NCI-H146 treated with DMSO at 0.1 percent for 48 hours (cell line): ENCODE measurements at regions not wholly inside any gene's neighbourhood (a gene's known extent, or its start where the extent isn't known, plus 50 kb on each side); places are given as distances from the start of the nearest gene placed in this dataset.

ENCODE experiments used
- DNase-seq: peaks from one replicate; lab custom pipeline; 2025; ENCODE audit not compliant: unreplicated experiment; lab: John Stamatoyannopoulos, UW

DNA sequence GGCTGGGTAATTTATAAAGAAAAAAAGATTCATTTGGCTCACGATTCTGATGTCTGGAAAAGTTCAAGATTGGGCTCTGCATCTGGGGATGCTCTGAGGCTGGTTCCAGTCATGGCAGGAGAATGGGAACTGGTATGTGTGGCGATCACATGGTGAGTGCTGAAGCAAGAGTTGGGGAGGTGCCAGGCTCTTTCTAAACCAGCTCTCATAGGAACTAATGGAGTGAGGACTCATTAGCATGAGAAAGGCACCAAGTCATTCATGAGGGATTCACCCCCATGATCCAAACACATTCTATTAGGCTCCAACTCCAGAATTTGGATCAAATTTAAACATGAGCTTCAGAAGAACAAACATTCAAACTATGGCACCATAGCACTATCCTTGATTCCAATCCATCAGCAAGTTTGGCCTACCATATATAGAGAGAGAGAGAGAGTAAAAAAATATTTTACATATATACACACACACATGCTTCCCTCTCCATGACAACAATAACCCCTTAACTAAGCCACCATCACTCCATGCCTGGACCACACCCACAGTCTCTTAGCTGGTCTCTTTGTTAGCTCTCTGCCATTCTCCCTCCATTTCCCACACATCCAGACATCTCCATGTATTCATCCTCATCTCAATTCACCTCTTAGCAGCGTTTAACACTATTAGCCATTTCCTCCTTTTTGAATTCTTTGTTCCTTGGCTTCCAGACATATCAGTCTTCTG, 57.9 kb downstream of the NPY start:
- DNase-seq = no peak

DNA sequence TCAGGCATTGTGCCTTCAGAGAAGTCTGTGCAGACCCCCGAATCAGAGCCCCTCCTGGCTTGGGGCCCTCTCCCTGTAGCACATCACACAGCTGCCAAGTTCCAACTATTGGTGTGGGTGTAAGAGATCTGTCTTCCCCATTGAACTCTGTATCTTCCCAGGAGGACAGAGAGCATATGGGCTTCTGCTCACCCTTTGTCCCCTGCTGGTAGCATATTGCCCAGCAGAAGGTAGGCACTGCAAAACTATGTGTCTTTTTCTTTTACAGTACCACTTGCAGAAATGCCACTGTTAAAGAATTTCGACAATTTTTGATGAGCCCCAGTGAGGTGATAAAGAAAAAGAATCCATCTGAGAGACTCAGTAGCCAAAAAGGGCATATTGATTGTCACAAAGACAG, 59.6 kb downstream of the NPY start:
- DNase-seq = no peak

DNA sequence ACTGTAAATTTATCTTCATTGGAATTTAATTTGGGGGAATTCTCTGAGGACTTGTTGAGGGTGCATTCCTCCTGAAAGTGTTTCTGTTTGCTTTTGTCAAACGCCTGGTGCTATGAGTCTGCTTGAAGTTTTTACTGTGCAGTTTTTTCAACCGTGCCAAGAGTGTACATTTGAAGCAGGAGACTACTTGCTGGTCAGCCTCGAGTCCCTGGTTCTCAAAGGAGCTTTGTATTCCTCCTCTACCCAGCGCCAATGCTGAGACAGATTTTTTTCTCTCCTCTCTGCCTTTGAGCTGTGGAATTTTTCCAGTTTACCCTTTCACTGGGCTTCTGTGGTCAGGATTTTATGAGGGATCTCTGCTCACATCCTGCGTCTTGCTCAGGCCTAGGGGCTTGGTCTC, 62.1 kb downstream of the NPY start:
- no peak for DNase-seq

DNA sequence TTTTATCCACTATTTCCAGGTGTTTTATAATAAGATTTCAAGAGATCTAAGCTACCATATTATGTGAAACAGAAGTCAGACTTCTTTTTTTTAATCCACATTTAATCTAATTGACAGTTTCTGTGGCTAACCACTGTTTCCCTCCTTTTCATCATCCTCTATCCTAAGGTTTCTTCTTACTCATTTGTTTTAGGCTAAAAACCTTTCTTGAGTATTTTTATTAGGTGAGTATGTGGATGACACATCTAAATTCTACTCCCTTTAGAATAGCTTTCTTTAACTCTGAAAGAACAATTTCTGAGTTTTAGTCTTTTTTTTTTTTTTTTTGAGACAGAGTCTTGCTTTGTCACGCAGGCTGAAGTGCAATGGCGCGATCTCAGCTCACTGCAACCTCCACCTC, 62.7 kb downstream of the NPY start:
- no peak for DNase-seq

DNA sequence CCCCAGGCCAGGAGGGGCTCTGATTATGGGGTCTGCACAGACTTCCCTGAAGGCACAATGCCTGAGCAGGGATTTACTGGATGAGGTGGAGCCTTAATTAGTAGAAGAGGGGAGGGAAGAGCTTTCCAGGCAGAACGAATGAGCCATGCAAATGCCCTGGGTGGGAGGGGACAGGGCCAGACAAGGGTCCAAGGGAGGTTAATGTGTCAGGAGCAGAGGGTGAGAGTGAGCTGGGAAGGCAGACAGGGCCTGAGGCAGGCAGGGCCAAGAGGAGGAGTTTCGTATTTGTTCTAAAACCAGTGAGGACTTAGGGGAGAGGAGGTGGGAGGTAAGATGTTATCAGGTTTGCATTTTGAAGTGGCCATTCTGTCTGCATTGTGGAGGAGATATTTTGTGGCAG, 65.3 kb downstream of the NPY start:
- DNase-seq = no peak

DNA sequence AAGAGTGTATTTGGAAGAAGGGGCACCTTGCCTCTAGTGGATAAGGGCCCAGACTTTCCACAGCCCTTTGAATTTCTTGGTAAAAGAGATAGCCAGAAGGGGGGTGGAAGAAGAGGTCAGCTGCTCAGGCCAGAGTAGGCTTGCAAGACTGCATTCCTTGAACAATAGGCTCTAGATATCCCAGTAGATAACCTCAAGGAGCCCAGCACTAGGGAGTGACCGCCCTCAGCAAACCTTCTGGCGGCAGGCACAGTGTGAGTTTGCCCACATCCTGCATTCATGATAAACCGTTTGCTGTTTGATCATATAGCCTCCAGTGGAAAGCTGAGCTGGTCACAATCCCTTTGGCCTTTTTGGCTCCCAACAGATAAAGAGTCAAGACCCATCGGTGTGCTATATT, 70.5 kb downstream of the NPY start:
- DNase-seq = no peak

DNA sequence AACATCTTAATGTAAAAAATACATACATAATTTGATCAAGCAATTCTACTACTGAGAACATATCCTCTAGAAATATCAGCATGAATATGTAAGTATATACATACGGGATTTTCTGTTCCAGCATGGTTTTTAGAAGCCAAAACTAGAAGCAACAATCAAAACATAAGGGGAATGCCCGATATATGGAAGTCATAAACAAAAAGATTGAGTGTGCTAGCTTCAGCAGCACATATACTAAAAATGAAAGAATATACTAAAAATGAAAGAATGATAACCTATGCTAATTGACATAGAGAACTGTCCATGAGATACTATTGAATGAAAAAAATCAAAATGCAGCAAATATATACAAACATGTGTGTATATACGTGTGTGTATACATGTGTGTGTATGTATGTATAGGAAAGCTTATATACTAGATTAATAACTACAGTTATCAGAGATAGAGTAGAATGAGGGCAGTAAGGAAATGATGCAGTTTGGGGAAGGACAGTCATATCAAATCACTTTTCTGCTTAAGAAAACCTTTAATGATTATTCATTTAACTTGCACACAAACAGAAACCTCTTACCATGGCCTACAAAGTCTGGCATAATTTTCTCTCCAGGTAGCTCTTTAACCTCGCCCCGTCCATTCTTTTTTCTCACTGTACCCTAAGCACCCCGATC, 72.9 kb downstream of the NPY start:
- no peak for DNase-seq

DNA sequence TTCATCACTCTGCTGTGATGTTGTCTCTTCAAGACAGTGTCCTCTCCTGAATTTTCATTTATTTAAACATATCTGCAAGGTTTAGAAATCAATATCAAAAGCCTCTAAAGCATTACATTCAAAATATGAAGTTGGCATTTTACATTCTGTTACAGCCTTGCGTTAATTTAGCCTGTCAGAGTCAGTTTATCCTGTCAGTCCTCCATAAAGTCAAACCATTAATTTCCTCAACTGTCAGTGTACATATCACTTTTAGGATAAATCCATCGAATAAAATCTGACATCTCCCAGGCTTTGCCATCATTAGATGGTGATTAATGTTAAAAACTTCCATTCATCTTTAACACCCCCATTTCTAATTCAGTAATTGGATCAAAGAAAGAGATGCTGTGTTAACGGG, 77.0 kb downstream of the NPY start:
- no peak for DNase-seq

DNA sequence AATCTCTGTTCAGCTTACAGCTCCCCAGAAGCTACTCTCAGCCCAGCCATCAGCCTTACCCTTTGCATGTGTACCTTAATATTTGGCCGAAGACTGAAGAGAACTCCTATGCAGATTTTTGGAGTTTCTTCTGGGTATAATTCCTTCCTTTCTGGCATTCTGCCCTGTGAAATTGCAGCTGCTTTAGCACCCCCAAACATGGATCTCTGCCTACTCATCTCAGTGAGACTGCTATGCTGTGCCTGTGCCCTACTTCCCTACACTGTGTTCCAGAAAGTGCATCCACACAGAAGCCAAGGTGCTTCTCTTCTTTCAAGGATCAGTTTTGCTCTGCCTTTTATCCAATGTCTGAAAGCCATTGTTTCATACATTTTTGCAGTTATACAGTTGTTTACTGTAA, 81.6 kb downstream of the NPY start:
- DNase-seq = no peak

DNA sequence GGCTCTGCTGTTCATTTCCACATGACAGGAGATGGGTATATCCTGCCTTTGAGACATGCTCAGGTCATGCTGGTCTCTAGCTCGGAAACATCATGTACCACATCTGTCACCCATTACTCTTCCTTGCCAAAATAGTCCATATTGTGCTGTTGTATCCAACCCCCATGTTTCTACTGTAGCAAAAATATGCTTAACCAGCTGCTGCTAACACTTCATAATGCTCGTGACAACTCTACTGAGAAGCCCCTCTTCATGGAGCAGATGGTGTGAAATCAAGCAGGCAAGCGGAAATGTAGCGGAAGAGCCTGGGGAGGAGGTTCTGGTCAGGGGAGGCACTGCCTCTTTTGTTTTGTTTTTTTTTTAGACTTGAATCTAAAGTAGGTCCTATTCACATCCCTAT, 82.9 kb downstream of the NPY start:
- DNase-seq = no peak

DNA sequence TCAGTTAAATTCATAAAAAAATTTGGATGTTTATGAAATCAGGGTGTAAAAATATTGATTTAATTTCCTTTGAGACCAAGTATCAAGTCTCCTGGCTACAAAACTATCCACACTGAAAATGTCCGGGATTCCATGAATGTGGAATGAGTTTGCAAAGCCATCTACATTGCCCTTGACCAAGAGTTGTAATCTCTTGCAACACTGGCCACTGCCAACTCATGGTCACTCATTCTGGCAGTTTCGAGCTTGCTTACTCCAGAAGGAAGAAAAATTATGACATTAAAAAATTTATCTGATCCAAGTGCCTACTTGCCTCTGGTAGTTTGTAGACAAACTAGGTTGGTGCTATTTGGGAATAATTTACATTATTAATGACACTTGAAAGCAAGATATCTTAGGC, 84.2 kb downstream of the NPY start:
- no peak for DNase-seq

DNA sequence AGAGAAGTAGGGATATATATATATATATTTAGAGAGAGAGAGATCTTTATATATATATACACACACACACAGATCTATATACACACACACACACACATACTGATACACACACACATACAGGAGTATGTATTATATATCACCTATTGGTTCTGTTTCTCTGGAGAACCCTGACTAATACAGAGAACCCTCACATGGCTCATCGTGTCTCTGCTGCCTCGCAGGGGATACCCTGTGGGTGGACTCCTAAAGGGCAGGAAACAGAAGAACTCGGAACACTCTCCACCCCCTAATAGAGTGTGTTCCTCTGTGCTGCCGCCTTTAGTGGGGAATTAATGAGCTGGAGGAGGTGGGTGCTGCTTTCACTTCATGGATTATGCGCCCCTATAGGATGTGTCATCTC, 86.6 kb downstream of the NPY start:
- DNase-seq = no peak

DNA sequence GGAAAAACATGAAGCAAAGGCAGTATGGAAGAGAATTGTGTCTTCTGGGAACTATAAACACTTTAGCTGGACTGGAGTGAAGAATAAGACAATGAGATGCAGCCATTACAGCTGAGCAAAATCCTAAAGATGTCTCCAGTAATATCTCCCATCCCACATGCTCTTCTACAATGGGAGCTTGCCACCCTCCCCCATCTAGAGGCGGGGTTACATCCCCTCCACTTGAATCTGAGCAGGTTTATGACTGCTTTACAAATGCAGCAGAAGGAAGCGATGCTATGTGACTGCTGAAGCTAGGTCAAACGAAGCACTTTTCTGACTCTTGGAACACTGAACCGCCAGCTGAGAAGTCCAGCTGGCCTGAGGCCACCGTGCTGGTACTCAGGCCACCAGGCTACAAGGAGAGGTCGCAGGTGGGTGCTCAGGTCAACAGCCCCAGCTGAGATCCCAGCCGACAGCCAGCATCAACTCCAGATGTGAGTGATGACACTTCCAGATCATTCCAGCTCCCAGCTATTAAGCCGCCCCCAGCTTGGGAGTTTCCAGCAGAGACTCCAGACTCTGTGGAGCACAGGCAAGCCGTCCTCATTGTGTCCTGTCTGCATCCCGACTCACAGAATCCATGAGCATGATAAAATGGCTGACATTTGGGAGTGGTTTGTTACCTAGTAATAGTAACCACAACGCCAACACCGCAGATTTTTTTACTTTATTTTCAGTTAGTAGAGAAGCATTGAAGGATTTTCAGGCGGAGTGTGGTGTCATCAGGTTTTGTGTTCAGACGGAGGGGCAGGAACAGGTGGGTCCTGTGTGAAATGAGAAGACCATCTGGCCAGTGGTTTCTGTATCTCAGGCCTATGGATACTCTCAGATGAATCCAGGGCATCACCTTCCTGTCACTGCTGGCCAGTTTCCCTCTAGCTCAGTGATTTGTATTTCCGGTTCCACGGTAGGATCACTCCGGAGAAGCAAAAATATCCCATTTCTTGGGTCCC, 89.3 kb downstream of the NPY start:
- no peak for DNase-seq

DNA sequence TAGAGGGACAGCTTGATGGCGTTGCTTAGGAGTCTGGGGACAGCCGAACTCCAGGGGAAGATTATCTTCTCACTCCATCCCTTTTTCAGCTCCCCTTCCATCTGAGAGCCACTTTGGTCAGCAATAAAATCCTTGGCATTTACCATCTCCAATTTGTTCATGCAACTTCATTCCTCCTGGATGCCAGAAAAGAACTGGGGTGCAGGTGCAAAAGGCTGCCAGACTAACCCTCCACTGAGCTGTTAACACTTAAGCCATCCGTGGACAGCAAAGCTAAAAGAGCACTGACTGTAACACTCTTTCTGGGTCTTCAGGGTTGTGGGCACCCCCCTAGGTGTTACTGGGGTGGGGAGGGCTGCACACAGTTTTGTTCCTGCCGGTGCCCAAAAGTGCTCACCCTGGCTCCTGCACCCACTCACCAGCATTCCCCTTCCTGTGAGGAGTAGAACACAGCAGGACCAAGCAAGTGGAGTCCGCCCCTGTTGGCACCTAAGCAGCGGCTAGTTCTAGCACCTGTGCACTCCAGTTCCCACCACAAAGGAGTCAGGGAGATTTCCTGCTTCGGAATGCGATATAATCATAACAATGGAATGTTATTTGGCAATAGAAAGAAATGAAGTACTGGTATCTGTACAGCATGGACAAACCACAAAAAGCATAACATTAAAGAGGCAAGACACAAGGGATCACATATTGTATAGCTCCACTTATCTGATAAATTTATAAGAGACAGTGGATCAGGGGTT, 95.1 kb downstream of the NPY start:
- DNase-seq = no peak

DNA sequence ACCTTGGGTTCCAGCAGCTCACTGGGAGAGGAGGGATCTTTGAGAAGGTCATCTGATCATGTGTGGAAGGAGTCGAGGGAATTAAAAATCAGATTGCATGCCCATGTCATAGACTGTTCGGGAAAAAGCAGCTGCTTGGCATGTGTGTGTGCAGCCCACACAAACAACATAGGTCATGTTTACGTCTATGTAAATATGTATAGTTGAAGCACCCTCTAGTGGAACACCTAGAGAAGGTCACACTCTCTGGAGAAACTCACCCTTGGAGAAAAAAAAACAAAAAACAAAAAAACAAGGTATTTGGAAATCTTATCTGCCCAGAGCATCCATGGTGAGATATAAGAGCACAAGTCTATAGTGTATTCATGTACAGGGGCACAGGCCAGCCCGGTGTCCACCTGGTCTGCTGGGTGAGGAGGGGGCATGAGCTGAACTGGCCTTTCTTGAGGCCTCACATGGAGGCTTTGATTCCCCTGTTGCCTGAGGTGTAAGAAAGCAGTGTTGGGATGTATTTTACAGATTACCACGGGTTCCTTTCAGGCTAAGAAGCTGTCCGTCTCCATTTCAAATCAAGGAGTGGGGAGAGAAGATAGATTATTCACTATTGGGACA, 98.0 kb downstream of the NPY start:
- peak; percentile 12 for DNase-seq

DNA sequence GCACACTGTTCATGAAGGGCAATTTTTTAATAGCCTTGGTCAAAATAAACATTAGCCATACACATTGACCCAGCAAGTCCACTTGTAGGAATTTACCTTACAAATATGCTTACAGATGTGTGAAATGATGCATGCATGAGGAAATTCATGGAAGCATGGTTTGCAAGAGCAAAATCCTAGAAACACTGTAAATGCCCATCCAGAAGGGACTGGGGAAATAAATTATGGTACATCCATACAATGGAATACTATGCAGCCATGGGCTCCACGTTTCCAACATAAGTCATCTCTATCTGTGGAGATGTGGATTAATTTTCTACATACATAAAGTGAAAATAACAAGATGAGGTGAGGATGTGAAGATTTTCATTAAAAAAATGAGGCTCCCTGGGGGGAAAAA, 99.1 kb downstream of the NPY start:
- no peak for DNase-seq

DNA sequence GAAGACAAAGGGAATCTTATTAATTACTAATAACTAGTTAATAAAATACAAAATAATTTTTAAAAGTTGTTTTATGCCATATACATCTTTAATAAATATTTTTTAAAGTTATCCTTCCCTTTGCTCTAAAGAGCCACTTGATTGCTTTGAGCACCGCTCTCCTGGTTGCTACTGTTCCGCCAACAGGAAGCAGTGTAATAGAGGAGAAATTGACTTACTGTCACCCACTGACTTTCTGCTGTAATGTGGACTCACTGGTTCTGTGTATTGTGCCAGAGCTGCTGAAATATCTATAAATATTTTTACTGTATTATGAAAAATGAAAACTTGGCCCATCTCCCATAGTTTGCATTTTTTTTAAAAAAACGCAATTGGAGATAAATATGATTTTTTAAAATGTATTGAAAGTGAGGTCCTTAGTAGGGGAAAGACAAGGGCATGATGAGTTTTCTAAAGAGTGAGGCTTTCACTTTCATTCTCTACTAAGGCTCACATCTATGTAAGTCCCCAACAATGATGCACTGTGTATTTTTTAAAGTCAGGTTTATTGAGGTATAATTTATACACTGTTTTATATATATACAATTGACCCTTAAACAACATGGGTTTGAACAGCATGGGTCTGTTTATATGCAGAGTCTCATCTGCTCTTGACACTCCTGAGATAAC, 100.5 kb downstream of the NPY start:
- no peak for DNase-seq

DNA sequence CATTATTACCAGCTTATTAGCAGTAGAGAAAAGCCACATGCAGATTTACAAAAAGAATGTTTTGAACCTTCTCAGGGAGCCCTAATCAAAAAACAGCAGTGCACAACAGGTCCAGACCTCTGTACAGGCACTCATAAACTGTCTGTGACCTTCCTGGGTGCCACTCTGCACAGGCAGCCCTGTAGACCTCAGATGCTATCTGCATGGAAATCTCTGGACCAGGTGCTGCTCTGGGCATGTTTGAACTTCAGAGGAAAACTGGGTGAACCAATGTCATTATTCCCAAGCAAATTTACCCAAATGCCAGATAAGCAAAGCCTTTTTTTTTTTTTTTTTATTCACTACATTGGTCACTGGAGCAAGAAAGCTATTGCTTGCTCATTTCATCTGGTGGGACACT, 104.2 kb downstream of the NPY start:
- no peak for DNase-seq

DNA sequence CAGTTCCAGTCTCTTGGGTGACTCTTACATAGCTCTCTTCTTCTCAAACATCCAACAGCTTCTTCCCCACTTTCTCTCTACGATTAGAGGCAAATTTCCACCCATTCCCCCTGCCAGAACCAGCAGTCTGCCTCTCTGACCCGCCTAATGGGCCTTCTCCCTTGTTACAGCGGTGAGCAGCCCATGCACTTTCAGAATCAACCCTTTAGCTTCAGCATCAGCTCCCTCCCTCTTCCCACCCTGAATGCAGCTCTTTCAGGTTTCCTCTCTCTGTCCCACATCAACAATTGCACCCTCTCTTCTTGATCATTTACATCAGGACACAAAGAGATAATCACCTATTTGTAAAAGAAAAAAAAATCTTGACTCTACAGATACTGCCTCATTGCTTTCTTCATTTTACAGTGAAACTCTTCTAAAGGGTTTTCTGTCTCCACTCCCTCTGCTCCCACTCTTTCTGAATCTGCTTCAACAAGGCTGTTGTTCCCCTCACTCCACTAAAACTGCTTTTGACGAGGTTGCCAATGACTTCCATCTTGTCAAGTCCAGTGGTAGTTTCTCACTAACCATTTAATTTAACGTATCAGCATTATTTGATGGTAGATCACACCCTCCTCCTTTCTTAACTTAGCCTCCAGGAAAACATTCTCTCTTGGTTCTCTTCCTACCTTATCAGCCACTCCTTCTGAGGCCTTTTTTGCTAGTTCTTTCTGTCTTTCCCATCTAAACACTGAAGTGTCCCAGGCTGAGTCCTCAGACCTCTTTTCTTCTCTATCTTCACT, 106.6 kb downstream of the NPY start:
- no peak for DNase-seq
